ENCODE measurements at regions not wholly inside any gene's neighbourhood (a gene's known extent, or its start where the extent isn't known, plus 50 kb on each side); places are given as distances from the start of the nearest gene placed in this dataset.

DNA sequence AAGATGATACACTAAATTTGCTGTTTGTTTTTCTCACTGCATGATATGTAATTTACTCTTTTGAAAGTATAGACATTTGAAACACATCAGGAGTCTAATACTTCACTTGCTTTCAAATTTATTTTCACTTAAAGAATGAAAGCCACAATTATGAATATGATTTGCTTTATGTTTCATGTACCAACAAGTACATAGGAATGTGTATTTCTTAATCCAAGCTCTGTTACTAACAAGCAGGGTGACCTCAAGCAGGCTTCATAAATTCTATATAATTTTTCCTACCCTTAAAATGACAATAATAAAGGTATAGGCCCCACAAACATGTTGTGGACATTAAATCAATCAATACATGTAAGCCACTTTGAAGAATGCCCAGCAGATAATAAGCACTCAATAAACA lies 170.2 kb upstream of the P2RY1 start:
- H3K4me1 ChIP-seq (ENCODE audit: control insufficient read depth in 2 of 2, insufficient read depth in 2 of 2, low read length in 2 of 2) = no peaks in the 10 kb centered on the region
- no peak overlapping the region for H3K27ac ChIP-seq (ENCODE audit: low read depth in 1 of 2, low read length in 1 of 2)
- H3K36me3 ChIP-seq (ENCODE audit: control insufficient read depth in 2 of 2, insufficient read depth in 2 of 2, low read length in 1 of 2) = no peaks in the 10 kb centered on the region
- DNase-seq (ENCODE audit: low read depth in 6 of 9, low spot score in 9 of 9) = no peak
- H3K4me3 ChIP-seq (ENCODE audit: low read length in 2 of 2) = no peak overlapping the region
- H3K27me3 ChIP-seq (ENCODE audit: control insufficient read depth in 2 of 2, insufficient read depth in 1 of 2, low read length in 1 of 2) = no peaks in the 10 kb centered on the region
- no peaks in the 10 kb centered on the region for H3K9me3 ChIP-seq (ENCODE audit: control insufficient read depth in 2 of 2, insufficient read depth in 1 of 2, low read length in 1 of 2)

- Histone ChIP-seq H3K4me1 (ENCODE audit: control insufficient read depth in 2 of 2, insufficient read depth in 2 of 2, low read length in 2 of 2) (no peaks in the 10 kb centered on the region), H3K4me3 (ENCODE audit: low read length in 2 of 2) (no peak overlapping the region), H3K9me3 (ENCODE audit: control insufficient read depth in 2 of 2, insufficient read depth in 1 of 2, low read length in 1 of 2) (no peaks in the 10 kb centered on the region), H3K36me3 (ENCODE audit: control insufficient read depth in 2 of 2, insufficient read depth in 2 of 2, low read length in 1 of 2) (no peaks in the 10 kb centered on the region), H3K27ac (ENCODE audit: low read depth in 1 of 2, low read length in 1 of 2) (no peak overlapping the region), H3K27me3 (ENCODE audit: control insufficient read depth in 2 of 2, insufficient read depth in 1 of 2, low read length in 1 of 2) (no peaks in the 10 kb centered on the region)
- no peak for DNase-seq (ENCODE audit: low read depth in 6 of 9, low spot score in 9 of 9)
These were observed 167.7 kb upstream of the P2RY1 start for GRCh38 chr3:152667267-152667666.

DNA sequence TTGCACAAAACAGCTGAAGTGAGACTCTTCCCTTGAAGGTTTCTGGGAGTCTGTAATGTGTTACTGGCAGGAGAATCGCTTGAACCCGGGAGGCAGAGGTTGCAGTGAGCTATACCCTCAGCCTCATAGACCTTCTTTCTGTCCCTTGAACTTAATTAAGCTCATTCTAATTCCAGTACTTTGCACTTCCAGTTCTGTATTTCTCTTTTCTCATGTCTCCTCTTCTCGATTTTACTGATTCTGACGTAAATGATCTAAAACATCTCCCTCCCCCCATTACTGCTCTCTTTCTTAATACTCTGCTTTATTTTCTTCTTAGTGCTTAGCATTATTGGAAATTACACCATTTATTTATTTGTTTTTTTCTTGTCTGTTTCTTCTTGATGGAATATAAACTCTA lies 165.4 kb upstream of the P2RY1 start:
- H3K27me3 ChIP-seq (ENCODE audit: control insufficient read depth in 2 of 2, insufficient read depth in 1 of 2, low read length in 1 of 2) = no peaks in the 10 kb centered on the region
- no peak overlapping the region for H3K4me3 ChIP-seq (ENCODE audit: low read length in 2 of 2)
- H3K4me1 ChIP-seq (ENCODE audit: control insufficient read depth in 2 of 2, insufficient read depth in 2 of 2, low read length in 2 of 2) = no peaks in the 10 kb centered on the region
- DNase-seq (ENCODE audit: low read depth in 6 of 9, low spot score in 9 of 9) = no peak
- no peak overlapping the region for H3K27ac ChIP-seq (ENCODE audit: low read depth in 1 of 2, low read length in 1 of 2)
- 97% methylated on average over 4 of the region's 4 CpGs for WGBS
- H3K9me3 ChIP-seq (ENCODE audit: control insufficient read depth in 2 of 2, insufficient read depth in 1 of 2, low read length in 1 of 2) = no peaks in the 10 kb centered on the region
- no peaks in the 10 kb centered on the region for H3K36me3 ChIP-seq (ENCODE audit: control insufficient read depth in 2 of 2, insufficient read depth in 2 of 2, low read length in 1 of 2)

DNA sequence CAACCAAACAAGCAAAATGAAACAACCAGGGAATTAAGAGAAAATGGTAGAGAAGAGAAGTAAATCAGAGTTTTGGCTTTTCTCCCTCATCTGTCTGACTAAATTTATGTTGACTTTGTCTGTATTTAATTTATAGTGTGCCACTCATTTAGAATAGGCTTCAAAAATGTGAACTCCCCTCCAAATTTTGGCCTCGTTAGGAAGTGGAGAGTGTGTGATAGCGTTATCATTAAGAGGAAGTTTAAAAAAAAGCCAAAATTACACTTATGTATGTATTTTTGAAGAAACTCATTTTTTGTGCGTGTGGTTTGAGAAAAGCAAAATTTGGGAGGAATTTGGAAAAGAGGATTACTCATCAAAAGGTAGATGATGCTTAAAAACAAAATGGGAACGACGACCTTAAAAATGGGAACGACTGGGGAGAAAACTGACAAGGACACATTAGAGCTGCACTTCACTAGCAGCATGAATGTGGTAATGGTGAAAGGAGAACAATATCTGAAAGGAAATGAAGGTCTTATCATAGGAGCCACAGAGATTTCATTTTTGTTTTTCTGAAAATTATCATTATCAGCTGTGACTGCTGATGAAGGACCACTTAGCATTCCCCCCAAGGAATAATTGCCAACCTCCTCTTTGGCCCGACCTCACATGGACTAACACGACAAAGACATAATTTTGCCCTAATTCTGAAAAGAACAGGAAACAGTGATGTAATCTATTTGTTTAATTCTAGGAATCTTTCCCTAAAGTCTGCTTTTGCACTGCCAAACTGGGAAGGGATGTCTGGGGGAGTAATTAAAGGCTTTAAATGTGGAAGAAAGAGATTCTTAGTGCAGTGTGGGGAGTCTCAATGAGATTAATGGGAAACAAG lies 163.2 kb upstream of the P2RY1 start:
- 29% methylated on average over 8 of the region's 8 CpGs for WGBS
- DNase-seq (ENCODE audit: low read depth in 6 of 9, low spot score in 9 of 9) = no peak

DNA sequence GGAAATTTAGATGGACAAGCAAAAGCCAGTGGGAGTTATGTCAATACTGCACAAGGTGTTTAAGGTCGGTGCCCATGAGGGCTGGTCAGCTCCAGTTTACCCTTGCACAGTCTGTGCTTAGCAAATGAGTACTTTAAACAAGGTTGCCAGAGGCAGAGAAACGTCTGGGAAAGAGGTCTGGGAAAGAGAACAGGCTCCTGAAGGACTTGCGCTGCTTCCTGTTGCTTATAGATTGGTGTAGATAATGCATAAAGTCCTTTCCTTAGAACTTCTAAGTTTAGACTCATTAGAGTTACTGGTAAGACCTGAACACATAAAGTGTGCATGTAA lies 162.6 kb upstream of the P2RY1 start:
- H3K9me3 ChIP-seq (ENCODE audit: control insufficient read depth in 2 of 2, insufficient read depth in 1 of 2, low read length in 1 of 2) = no peaks in the 10 kb centered on the region
- WGBS = 92% methylated on average over 3 of the region's 3 CpGs

More for the DNA sequence above, 163.2 kb upstream of the P2RY1 start:
- Histone ChIP-seq H3K4me1 (ENCODE audit: control insufficient read depth in 2 of 2, insufficient read depth in 2 of 2, low read length in 2 of 2) (no peaks in the 10 kb centered on the region), H3K36me3 (ENCODE audit: control insufficient read depth in 2 of 2, insufficient read depth in 2 of 2, low read length in 1 of 2) (no peaks in the 10 kb centered on the region), H3K27me3 (ENCODE audit: control insufficient read depth in 2 of 2, insufficient read depth in 1 of 2, low read length in 1 of 2) (no peaks in the 10 kb centered on the region), H3K4me3 (ENCODE audit: low read length in 2 of 2) (no peak overlapping the region), H3K9me3 (ENCODE audit: control insufficient read depth in 2 of 2, insufficient read depth in 1 of 2, low read length in 1 of 2) (no peaks in the 10 kb centered on the region), H3K27ac (ENCODE audit: low read depth in 1 of 2, low read length in 1 of 2) (no peak overlapping the region)

DNA sequence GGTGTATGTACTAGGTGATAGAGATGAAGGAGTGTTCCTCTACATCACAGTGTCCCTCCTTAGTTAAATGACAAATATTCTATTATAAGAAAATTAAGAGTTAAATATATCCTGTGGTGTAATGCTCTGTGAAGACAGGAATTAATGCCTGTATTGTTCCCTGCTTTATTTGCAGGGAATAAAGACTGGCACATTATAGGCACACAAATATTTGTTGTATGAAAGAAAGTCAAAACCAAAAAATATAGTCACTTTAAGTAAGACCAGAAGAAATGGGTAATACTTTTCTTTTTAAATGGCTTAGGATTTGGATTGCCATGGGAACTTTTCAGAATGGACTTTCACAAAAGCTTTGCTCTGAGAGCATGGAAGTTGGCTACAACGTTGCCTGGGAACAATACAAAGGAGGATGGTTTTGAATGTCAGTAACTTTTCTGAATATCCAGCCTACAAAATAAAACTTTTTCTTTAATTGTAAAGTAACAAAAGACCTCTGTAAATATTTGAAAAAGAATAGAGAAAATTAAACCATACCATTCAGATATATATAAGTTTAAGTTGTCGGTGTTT lies 158.0 kb upstream of the P2RY1 start:
- H3K4me3 ChIP-seq (ENCODE audit: low read length in 2 of 2) = no peak overlapping the region
- no peaks in the 10 kb centered on the region for H3K9me3 ChIP-seq (ENCODE audit: control insufficient read depth in 2 of 2, insufficient read depth in 1 of 2, low read length in 1 of 2)
- H3K27ac ChIP-seq (ENCODE audit: low read depth in 1 of 2, low read length in 1 of 2) = no peak overlapping the region
- H3K36me3 ChIP-seq (ENCODE audit: control insufficient read depth in 2 of 2, insufficient read depth in 2 of 2, low read length in 1 of 2) = no peaks in the 10 kb centered on the region
- no peak for DNase-seq (ENCODE audit: low read depth in 6 of 9, low spot score in 9 of 9)
- WGBS = 97% methylated on average over 2 of the region's 2 CpGs
- H3K4me1 ChIP-seq (ENCODE audit: control insufficient read depth in 2 of 2, insufficient read depth in 2 of 2, low read length in 2 of 2) = no peaks in the 10 kb centered on the region
- H3K27me3 ChIP-seq (ENCODE audit: control insufficient read depth in 2 of 2, insufficient read depth in 1 of 2, low read length in 1 of 2) = no peaks in the 10 kb centered on the region

More for the DNA sequence above, 162.6 kb upstream of the P2RY1 start:
- no peak for DNase-seq (ENCODE audit: low read depth in 6 of 9, low spot score in 9 of 9)
- H3K4me1 ChIP-seq (ENCODE audit: control insufficient read depth in 2 of 2, insufficient read depth in 2 of 2, low read length in 2 of 2) = no peaks in the 10 kb centered on the region
- H3K36me3 ChIP-seq (ENCODE audit: control insufficient read depth in 2 of 2, insufficient read depth in 2 of 2, low read length in 1 of 2) = no peaks in the 10 kb centered on the region
- H3K27ac ChIP-seq (ENCODE audit: low read depth in 1 of 2, low read length in 1 of 2) = no peak overlapping the region
- H3K27me3 ChIP-seq (ENCODE audit: control insufficient read depth in 2 of 2, insufficient read depth in 1 of 2, low read length in 1 of 2) = no peaks in the 10 kb centered on the region
- no peak overlapping the region for H3K4me3 ChIP-seq (ENCODE audit: low read length in 2 of 2)

GRCh38 chr3:152677491-152677890 lies 157.4 kb upstream of the P2RY1 start:
- H3K27ac ChIP-seq (ENCODE audit: low read depth in 1 of 2, low read length in 1 of 2) = no peak overlapping the region
- H3K27me3 ChIP-seq (ENCODE audit: control insufficient read depth in 2 of 2, insufficient read depth in 1 of 2, low read length in 1 of 2) = no peaks in the 10 kb centered on the region
- no peaks in the 10 kb centered on the region for H3K9me3 ChIP-seq (ENCODE audit: control insufficient read depth in 2 of 2, insufficient read depth in 1 of 2, low read length in 1 of 2)
- H3K4me3 ChIP-seq (ENCODE audit: low read length in 2 of 2) = no peak overlapping the region
- no peaks in the 10 kb centered on the region for H3K4me1 ChIP-seq (ENCODE audit: control insufficient read depth in 2 of 2, insufficient read depth in 2 of 2, low read length in 2 of 2)
- no peak for DNase-seq (ENCODE audit: low read depth in 6 of 9, low spot score in 9 of 9)
- no peaks in the 10 kb centered on the region for H3K36me3 ChIP-seq (ENCODE audit: control insufficient read depth in 2 of 2, insufficient read depth in 2 of 2, low read length in 1 of 2)
- WGBS = 90% methylated on average over 2 of the region's 2 CpGs

GRCh38 chr3:152682477-152682876 lies 152.5 kb upstream of the P2RY1 start:
- H3K36me3 ChIP-seq (ENCODE audit: control insufficient read depth in 2 of 2, insufficient read depth in 2 of 2, low read length in 1 of 2) = no peaks in the 10 kb centered on the region
- no peak overlapping the region for H3K4me3 ChIP-seq (ENCODE audit: low read length in 2 of 2)
- H3K27ac ChIP-seq (ENCODE audit: low read depth in 1 of 2, low read length in 1 of 2) = no peak overlapping the region
- no peaks in the 10 kb centered on the region for H3K27me3 ChIP-seq (ENCODE audit: control insufficient read depth in 2 of 2, insufficient read depth in 1 of 2, low read length in 1 of 2)
- no peak for DNase-seq (ENCODE audit: low read depth in 6 of 9, low spot score in 9 of 9)
- peaks cover 0 to 18% of the 10 kb centered on the region in 2 donors for H3K9me3 ChIP-seq (ENCODE audit: control insufficient read depth in 2 of 2, insufficient read depth in 1 of 2, low read length in 1 of 2)
- no peaks in the 10 kb centered on the region for H3K4me1 ChIP-seq (ENCODE audit: control insufficient read depth in 2 of 2, insufficient read depth in 2 of 2, low read length in 2 of 2)

DNA sequence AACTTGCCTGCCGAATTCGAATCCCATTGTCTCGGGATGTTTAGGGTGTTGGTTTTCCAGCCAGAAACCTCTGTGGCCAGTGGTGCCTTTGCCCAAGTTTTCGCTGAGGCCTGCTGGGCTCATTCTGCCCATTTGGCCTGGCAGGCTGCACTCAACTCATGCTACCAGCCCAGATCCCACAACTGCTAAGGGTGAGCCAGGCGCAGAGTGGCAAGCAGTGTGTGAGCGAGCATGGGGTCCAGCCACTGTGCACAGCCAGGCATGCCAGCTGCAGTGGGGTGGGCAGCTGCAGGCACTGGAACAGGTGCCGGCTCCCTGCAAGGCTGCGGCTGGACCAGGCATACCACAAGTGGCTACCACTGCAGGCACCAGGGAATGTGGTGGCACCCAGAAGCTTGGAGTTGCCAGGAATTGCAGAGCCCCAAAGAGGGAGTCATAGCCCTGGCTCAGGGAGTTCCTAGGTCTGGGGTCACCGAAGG lies 151.4 kb upstream of the P2RY1 start:
- no peak for DNase-seq (ENCODE audit: low read depth in 6 of 9, low spot score in 9 of 9)

More for the DNA sequence above, 151.4 kb upstream of the P2RY1 start:
- Histone ChIP-seq H3K4me1 (ENCODE audit: control insufficient read depth in 2 of 2, insufficient read depth in 2 of 2, low read length in 2 of 2) (no peaks in the 10 kb centered on the region), H3K36me3 (ENCODE audit: control insufficient read depth in 2 of 2, insufficient read depth in 2 of 2, low read length in 1 of 2) (no peaks in the 10 kb centered on the region), H3K27ac (ENCODE audit: low read depth in 1 of 2, low read length in 1 of 2) (no peak overlapping the region), H3K9me3 (ENCODE audit: control insufficient read depth in 2 of 2, insufficient read depth in 1 of 2, low read length in 1 of 2) (peaks cover 0 to 18% of the 10 kb centered on the region in 2 donors), H3K27me3 (ENCODE audit: control insufficient read depth in 2 of 2, insufficient read depth in 1 of 2, low read length in 1 of 2) (no peaks in the 10 kb centered on the region), H3K4me3 (ENCODE audit: low read length in 2 of 2) (no peak overlapping the region)
- WGBS = 98% methylated on average over 9 of the region's 9 CpGs
